Activated CD8-positive, alpha-beta memory T cell treated with anti-CD3 and anti-CD28 coated beads for 48 hours (primary cell): ENCODE measurements at regions not wholly inside any gene's neighbourhood (a gene's known extent, or its start where the extent isn't known, plus 50 kb on each side); places are given as distances from the start of the nearest gene placed in this dataset.
"Not testable (repeated sequence)": the region's sequence is repeated elsewhere in the genome, so short reads cannot be mapped to it uniquely, and the experiment has no call there.

Experiments used
- DNase-seq, 3 experiments: peaks; one replicate each; pipeline ENCODE4 v3.0.0-alpha.2; 2020; ENCODE audit warnings: low read depth in 2 of 3, low spot score in 2 of 3

- no peak for DNase-seq
Observed at GRCh38 chr10:44013981-44014380, 365.3 kb upstream of the ZNF32 start.

GRCh38 chr10:44012921-44013320 lies 364.2 kb upstream of the ZNF32 start:
- DNase-seq: no peak

DNA sequence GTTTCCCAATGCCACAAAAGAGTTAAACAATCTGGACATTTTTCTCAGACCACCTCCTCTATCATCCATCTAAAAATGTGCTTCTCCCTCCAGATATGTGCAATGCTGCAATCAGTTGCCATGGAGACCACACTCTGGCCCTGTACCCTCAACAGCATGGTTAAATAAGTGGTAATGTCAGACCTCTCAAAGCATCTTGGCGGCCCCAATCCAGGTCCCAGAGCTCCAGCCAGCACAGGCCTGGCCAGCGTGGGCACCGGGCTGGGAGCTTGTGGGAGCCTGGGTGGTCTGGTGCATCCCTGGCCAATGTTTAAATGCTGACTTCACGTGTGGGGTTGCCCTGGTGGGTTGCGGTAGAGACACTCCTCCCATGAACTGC lies 362.9 kb upstream of the ZNF32 start:
- no peak for DNase-seq

DNA sequence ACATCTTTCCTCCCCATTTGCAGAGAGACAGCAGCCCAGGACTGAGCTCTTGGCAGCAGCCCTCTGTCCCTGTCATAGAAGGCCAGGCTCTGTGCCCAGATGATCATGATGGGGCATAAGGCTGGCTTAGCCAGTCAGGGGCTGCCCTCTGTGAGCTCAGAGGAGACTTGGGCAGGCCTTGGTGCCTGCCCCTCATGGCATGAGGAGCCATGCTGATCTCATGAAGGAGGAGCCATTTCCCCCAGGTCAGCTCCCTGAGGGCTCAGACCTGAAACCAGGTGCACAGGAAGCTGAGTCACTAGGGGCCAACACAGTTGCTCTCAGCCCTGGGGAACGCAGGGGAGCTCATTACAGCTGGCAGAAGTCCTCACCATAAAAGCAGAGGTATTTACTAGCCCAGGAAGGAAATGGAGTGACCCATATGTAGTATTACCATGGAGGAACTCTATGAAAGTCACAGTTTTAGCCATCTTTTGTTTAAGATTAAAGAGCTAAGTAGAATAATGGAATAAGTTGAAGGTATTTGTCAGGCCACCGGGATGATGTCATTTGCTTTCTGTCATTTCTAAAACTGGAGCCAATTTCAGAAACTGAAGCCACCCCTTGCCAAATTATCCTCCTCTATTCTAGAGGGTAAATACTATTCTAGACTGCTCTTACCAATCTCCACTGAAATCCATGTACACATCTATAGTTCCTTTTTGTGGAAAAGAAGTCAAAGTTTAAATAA lies 362.4 kb upstream of the ZNF32 start:
- DNase-seq: no peak

DNA sequence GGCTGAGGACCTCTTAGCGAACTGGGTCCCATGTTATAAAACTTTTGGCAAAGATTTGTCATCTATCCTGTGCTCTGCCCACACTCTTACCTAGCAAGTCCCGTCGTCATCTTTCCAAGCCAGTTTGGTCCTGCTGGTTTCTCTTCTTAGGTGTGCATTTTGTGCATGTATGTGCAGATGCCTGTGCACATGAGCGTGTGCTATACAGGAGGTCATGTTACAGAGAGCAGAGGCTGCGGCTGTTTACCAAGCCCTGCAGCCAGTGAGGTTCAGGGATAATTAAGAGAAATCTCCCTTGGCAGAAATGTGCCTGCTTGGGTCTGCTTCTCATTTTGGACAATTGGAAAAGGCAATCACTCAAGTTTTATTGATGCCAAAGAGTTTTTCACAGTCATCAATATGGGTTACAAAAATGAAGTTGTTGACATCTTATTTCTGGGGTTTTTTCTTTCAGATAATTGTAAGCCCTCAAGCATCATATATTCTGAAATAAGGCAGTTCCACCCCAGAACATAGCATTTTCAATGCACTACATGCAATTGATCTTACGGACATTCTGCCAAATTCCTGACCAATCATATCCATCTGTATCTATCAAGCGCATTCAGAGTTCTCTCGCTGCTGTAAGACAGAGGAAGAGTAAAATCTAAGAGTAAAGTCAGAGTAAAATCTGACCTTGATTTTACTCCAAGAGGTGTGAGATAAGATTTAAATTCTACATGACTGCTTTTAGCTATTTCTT lies 361.4 kb upstream of the ZNF32 start:
- DNase-seq: no peak

DNA sequence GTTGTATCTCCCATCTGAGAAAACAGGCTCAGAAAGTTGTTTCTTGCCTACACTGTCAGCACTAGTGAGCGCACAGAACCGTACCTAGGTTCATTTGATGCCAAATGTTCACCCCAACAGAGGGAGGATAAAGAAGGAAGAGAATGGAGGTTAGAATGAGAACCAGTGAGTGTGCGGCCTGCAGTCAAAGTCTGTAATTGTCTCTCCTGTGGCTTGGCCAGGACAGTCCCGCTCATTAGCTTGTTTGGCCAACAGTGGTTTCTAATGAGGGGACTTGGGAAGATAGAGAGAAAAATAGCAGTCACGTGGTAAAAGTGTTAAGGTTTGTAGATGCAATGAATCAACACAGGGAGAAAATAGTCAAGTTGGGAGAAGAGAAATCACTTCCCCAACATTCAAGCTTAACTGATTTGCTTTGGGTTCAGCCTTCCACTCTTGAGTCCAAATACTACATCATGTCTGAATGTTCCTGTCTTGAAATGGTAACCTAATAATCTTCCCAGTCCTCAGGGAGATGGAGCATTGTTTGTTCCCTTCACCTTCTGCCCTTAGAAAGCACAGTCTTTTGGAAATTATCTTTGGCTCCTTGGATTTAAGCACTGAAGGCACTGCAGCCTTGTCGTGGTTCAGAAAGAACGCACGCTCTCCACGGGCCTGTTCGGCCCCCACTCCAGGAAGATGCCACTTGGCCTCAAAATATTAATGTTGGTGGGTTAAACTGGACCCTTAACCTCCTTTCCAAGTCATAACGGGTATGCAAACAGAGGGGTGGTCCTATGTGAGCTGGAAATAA lies 360.4 kb upstream of the ZNF32 start:
- no peak for DNase-seq

DNA sequence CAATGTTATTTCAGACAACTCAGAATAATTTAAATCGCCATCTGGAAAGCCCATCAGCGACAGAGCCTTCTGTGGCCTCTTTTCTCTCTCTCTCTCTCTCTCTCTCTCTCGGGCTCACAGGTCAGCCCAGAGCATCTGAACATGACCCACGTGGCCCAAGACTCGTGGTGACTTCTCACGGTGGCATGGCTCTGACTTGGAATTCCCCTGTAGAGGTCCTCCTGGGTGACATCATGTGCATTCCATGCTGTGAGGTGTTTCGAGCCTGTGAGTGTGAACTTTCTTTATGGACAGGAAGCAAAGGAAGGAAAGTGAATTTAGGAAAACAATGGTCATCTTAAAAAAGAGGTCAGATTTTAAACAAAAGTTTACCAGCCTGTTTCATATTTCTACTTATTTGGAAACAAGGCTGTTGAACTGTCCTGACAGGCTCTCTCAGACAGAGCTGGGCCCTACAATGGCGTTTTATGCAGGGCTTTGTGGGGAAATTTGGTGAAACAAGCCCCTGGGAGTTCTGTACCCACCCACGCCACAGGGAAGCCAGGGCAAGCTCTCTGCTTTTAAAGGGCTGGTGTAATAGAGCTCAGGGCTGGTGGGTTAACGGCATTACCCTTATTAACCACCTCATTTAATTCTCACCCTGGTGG lies 359.7 kb upstream of the ZNF32 start:
- no peak for DNase-seq

GRCh38 chr10:44006771-44007170 lies 358.1 kb upstream of the ZNF32 start:
- DNase-seq: no peak

- no peak for DNase-seq
Observed at GRCh38 chr10:44005788-44006099, 357.1 kb upstream of the ZNF32 start.

DNA sequence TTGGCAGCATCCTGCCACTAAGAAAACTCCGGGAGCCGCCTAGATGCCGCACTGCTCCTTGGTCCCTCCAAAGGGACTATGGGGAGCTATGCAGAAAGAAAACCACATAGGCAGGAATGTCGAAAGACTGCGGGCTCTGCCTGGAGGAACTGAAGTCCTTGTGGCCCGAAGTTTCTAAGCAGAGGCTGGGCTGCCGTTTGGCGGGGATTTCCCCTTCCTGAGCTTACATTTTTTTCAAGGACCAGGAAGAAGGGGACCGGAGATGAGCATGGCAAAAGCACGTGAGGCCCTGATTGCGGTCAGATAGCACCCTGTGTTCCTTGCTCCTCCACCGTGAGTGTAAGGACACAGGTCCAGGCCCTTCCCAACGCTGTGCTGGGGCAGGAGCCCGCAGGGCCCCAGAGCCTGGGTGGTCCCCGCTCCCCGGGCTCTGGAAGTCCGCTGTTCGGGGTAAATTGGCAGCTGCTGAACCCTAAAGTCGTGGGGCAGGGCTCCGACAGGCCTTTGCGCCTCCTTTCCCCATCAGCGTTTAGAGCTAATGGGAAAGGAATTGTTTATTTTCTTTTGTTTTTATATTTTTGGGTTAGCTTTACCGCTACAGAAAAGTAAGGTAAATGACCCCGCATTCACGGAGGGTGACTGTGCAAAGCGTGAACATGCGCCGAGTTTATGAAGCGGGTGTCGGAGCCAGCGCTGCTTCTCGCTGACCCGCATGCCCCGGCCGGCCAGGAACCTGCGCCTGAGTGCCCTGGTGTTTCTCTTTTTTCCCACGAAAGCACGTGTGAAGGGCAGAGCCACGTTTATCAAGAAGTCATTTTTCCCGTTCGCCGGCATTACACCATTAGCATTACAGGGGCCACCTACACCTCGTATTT lies 356.5 kb upstream of the ZNF32 start:
- DNase-seq: no peak

- no peak for DNase-seq
Observed at GRCh38 chr10:43998021-43998809, 349.5 kb upstream of the ZNF32 start.

GRCh38 chr10:43997330-43997729 lies 348.6 kb upstream of the ZNF32 start:
- no peak for DNase-seq

DNA sequence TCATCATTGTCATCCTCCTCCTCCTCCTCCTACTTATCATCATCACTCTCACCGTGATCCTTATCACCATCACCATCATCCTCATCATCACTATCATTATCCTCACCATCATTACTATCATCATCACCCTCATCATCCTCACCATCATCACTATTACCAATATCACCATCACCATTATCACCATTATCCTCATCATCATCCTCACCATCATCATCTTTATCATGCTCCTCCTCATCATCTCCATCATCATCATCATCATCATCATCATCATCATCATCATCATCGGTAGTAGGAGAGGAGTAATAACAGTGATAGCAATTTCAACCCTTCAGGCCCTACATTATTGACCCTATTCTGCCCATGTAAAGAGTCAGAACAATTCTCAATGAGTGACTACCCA lies 345.9 kb upstream of the ZNF32 start:
- no peak for DNase-seq

GRCh38 chr10:43992816-43993215 lies 344.1 kb upstream of the ZNF32 start:
- DNase-seq: not testable (repeated sequence)

DNA sequence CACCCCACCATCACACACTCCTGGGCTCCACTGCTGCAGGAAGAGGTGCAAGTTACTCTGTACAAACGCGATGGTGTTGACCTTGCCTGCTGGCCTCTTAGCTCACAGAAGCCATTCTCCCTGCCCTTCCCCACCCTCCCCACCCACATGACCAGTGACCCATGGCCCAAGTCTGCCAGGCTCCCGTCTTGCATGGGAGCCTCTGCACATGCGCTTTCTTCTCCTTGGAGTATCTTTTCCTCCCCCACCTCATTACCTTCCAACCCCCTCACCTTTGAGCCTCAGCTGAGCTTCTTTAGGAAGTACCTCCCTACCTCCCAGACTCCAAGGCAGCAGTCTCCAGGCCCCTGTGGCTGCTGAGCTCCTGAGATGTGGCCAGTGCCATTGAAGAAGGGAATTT lies 337.7 kb upstream of the ZNF32 start:
- no peak for DNase-seq

GRCh38 chr10:43985941-43986340 lies 337.3 kb upstream of the ZNF32 start:
- DNase-seq: no peak

DNA sequence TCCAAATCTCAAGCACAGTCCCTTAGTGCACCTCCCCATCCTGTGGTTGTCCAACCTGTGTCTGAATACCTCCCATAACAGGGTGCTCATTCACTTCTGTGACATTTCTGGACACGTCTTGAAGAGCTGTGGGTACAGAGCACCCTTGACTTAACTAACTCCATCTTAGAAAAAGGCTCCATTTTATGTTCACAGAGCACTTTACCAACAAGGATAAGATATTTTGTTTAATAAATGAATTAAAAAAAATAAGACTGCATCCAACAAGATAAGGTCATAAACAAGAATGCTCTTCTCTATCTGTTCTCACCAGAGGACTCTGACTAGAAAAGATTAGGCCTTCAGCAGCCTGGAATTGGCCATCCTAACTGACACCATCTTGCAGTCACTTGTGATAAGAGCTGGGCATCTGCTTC lies 335.2 kb upstream of the ZNF32 start:
- no peak for DNase-seq

DNA sequence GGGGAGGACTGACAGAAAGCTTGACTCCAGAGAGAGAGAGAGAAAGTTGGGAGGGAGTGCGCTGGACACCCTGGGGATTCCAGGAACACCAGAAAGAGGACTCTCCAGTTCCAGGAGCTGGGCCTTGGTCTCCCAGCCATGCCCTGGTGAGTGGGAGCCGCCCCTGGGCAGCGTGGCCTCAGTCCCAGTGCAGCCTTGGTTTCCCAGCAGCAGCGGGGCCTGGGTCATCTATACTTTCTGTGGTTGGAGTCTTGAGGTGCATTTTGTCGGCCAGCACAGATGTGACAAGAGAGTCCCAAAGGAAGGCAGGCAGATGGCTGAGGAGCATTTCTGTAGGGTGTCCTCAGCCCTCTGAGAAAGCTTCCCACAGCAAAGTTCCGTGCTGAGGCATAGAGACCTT lies 334.7 kb upstream of the ZNF32 start:
- no peak for DNase-seq

DNA sequence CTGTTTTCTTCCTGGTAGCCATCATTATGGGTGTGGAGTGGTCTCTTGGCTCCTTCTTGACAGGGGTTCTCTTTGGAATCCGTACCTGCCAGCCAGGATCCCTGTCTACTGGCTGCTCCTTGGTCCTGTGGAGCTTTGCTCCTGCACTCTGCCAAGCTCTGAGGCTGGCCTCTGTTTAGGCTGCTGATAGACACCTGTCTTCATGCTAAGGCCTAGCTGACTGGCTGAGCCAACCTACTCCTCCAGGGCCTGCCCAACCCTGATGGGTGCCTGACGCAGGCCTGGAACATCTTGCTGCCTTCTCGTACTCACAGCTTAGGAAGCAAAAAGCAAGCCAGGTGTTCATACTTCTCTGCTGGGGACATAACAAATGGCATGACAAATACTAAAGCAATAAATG lies 333.6 kb upstream of the ZNF32 start:
- no peak for DNase-seq

DNA sequence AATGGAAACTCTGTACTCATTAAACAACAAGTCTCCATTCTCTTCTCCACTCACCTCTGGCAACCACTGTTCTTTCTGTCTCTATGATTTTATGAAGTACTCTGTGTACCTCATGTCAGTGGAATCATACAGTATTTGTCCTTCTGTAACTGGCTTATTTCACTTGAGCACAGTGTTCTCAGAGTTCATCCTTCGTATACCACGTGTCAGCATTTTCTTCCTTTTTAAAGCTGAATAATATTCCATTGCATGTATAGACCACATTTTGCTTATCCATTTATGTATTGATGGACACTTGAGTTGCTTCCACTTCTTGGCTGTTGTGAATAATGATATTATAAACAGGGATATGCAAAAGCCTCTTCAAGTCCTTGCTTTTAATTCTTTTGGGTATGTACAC lies 333.0 kb upstream of the ZNF32 start:
- DNase-seq: no peak
